ENCODE measurements at regions not wholly inside any gene's neighbourhood (a gene's known extent, or its start where the extent isn't known, plus 50 kb on each side); places are given as distances from the start of the nearest gene placed in this dataset.

DNA sequence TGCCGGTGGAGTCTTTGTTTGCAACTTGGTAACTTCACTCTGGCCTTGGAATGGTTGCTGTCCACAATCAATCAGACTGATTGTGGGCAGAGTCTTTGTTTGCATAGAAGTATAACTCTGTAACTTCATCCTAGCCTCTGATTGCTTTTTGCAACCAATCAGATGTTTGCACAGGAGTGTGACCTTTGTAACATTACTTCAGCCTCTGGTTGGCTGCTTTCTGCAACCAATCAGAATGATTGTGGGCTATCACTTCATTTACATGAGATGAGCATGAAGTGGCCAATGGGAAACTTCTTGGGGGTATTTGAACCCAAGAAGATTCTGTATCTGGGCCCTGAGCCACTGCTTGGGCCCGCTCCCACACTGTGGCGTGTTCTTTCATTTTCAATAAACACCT lies 79.6 kb upstream of the CLDN5 start:
- ChIA-PET CTCF (ENCODE audit: low intra/inter-chr PET ratio) (no interaction called here), POLR2A (interaction anchor here (0.7 to 2.3 kb wide), 2 partner anchors 10 to 460 kb away, joined by 5 to 9 read pairs; no protein-coding TSS in a partner anchor)
- in situ Hi-C loops (cut with MboI), result no loop called here
- H3K4me2 ChIP-seq (ENCODE audit: insufficient read depth, low read length), result no peak overlapping the region
- no peaks in the 10 kb centered on the region for H3K9me3 ChIP-seq (replicated peaks; ENCODE audit: control insufficient read depth, insufficient read depth, low read depth, low read length)
- intact Hi-C loops (cut with micrococcal nuclease), result loop anchor here (10.0 kb wide), 2 partner anchors 61 to 529 kb away; no protein-coding TSS in a partner anchor
- H3K79me2 ChIP-seq (ENCODE audit: control insufficient read depth, insufficient read depth, low read length), result no peaks in the 10 kb centered on the region
- no TSS peak for BruUV-seq (replicated peaks)
- FAIRE-seq (no peak), ATAC-seq (no peak), DNase-seq (ENCODE audit: extremely low read depth in 1 of 4, low spot score in 3 of 4) (peak in 2 of 4 experiments; percentile 51 to 63)
- no peak overlapping the region for H3K27ac ChIP-seq (ENCODE audit: extremely low read depth, low read depth, low read length)
- peaks cover 31% of the 10 kb centered on the region for H4K20me1 ChIP-seq (replicated peaks; ENCODE audit: control insufficient read depth, insufficient read depth, low read length)
- H3K4me3 ChIP-seq, result no peak overlapping the region
- no peak for TF ChIP-seq TFAM (CRISPR knock-in tag; conservative IDR thresholded peaks at IDR 0.05)
- TF ChIP-seq NFYB (IDR thresholded peaks at IDR 0.05; ENCODE audit: extremely low read depth, insufficient read length), result peak; percentile 35
- no peak for TF ChIP-seq THRA (IDR thresholded peaks at IDR 0.05)
- TF ChIP-seq RNF2 (IDR thresholded peaks at IDR 0.05), result 0 out of 2 replicates have a peak, but pooled peaks have one; percentile 50
- TF ChIP-seq CBX2 (IDR thresholded peaks at IDR 0.05; ENCODE audit: insufficient read depth, low read length, poor library complexity, severe bottlenecking), result peak; percentile 68
- 0 out of 4 replicates have a peak, but pooled peaks of 1 of the 2 experiments have one; percentile 44 for TF ChIP-seq FOXA3 (CRISPR knock-in tag; conservative IDR thresholded peaks at IDR 0.05 in 1 of 2, IDR thresholded peaks at IDR 0.05 in 1 of 2)
- TF ChIP-seq USF1 (CRISPR knock-in tag; IDR thresholded peaks at IDR 0.05), result no peak
- no peaks in the 10 kb centered on the region for H3K9me1 ChIP-seq (ENCODE audit: control insufficient read depth, insufficient read depth, low read length)
- no peak overlapping the region for H2AFZ ChIP-seq (ENCODE audit: low read depth, low read length)
- 7% methylated on average over 3 of the region's 3 CpGs for WGBS (ENCODE audit: insufficient coverage, low coverage, missing lambda C conversion rate)
- peaks cover 9 to 11% of the 10 kb centered on the region in 2 experiments; a peak in 4 of 5 replicates for H3K4me1 ChIP-seq (replicated peaks in 1 of 2; ENCODE audit: control insufficient read depth in 2 of 2, insufficient read depth in 2 of 2, low read length in 2 of 2)
- H3K36me3 ChIP-seq (ENCODE audit: control insufficient read depth, insufficient read depth, low read length), result no peaks in the 10 kb centered on the region
- H3K27me3 ChIP-seq (ENCODE audit: control insufficient read depth in 2 of 2, insufficient read depth in 2 of 2, low read length in 2 of 2), result peaks cover 85 to 90% of the 10 kb centered on the region in 2 experiments
- H3K9ac ChIP-seq (ENCODE audit: insufficient read depth in 1 of 2, low read depth in 2 of 2, low read length in 2 of 2), result no peak overlapping the region
